B cell (primary cell): ENCODE measurements at regions not wholly inside any gene's neighbourhood (a gene's known extent, or its start where the extent isn't known, plus 50 kb on each side); places are given as distances from the start of the nearest gene placed in this dataset.

Experiments
- ATAC-seq: fragments of 200-7000 bp; cut with Tn5 transposase; one replicate; pipeline ENCODE4 v1.10.0; 2021; ENCODE audit warnings: low read depth, mild to moderate bottlenecking, moderate number of reproducible peaks, moderate library complexity
- CTCF ChIA-PET: fragments of 350-600 bp; sonication (Branson Sonifier 250); formaldehyde crosslinking; loops from one replicate; lab custom pipeline; 2021; ENCODE audit warnings: antibody characterized with exemption, inconsistent platforms; lab: Charles Lee
- POLR2A ChIA-PET: fragments of 350-600 bp; sonication (Branson Sonifier 250); formaldehyde crosslinking; loops from one replicate; lab custom pipeline; 2021; ENCODE audit warnings: antibody characterized with exemption; lab: Charles Lee
- DNase-seq: peaks from one replicate; pipeline ENCODE4 v3.0.0; 2013
- H2AFZ ChIP-seq: 2 replicates; pipeline ENCODE4 v1.6.1; 2012; ENCODE audit warnings: mild to moderate bottlenecking, low read depth, low read length; ENCODE audit not compliant: insufficient read depth, poor library complexity, severe bottlenecking
- H3K27ac ChIP-seq, 2 donors: 1 replicate in 1 of 2; 2 replicates in 1 of 2; pipeline ENCODE4 v1.5.1; 2012 to 2013; ENCODE audit warnings: low read length in 2 of 2, mild to moderate bottlenecking in 2 of 2, moderate library complexity in 1 of 2
- H3K27me3 ChIP-seq, 4 experiments: fragments of 200-600 bp in 1 of 4; sonication (generic) in 1 of 4; replicated peaks in 1 of 4; 1 replicate in 2 of 4; 2 replicates in 2 of 4; pipeline versions ENCODE4 v1.6.1 to v1.7.0; 2013 to 2016; ENCODE audit warnings: low read length in 3 of 4, mild to moderate bottlenecking in 2 of 4, mixed read lengths in 1 of 4, moderate library complexity in 1 of 4; ENCODE audit not compliant: insufficient read depth in 4 of 4, control insufficient read depth in 3 of 4; ENCODE audit errors: control extremely low read depth in 1 of 4
- H3K36me3 ChIP-seq, 2 experiments: replicated peaks in 1 of 2; 1 replicate in 1 of 2; 2 replicates in 1 of 2; pipeline versions ENCODE4 v1.6.1 to v1.7.1; 2013; ENCODE audit warnings: low read length in 1 of 2; ENCODE audit not compliant: insufficient read depth in 2 of 2, control insufficient read depth in 1 of 2; ENCODE audit errors: control extremely low read depth in 1 of 2, extremely low read depth in 1 of 2
- H3K4me1 ChIP-seq, 2 donors: fragments of 200-600 bp in 1 of 2; sonication (generic) in 1 of 2; 1 replicate in 1 of 2; 2 replicates in 1 of 2; pipeline versions ENCODE4 v1.5.1 to v1.6.1; 2013 to 2017; ENCODE audit warnings: low read length in 2 of 2; ENCODE audit not compliant: control insufficient read depth in 2 of 2, insufficient read depth in 2 of 2
- H3K4me2 ChIP-seq: replicated peaks from 2 replicates; pipeline ENCODE3; 2012; ENCODE audit warnings: mild to moderate bottlenecking, low read depth, low read length; ENCODE audit not compliant: poor library complexity, severe bottlenecking
- H3K4me3 ChIP-seq, 5 experiments: fragments of 200-600 bp in 1 of 5; sonication (generic) in 1 of 5; 1 replicate in 3 of 5; 2 replicates in 2 of 5; pipeline versions ENCODE4 v1.5.1 to v1.7.0; 2011 to 2016; ENCODE audit warnings: low read length in 4 of 5, mild to moderate bottlenecking in 4 of 5, low read depth in 2 of 5, control low read depth in 1 of 5, moderate library complexity in 1 of 5; ENCODE audit not compliant: insufficient read depth in 1 of 5; ENCODE audit errors: control extremely low read depth in 1 of 5, extremely low read depth in 1 of 5
- H3K79me2 ChIP-seq: fragments of 200-600 bp; sonication (generic); one replicate; pipeline ENCODE4 v1.6.0; 2016; ENCODE audit warnings: low read length; ENCODE audit not compliant: control insufficient read depth, insufficient read depth
- H3K9ac ChIP-seq: fragments of 200-600 bp; sonication (generic); 2 replicates; pipeline ENCODE4 v1.6.1; 2017; ENCODE audit warnings: mild to moderate bottlenecking, low read length, moderate library complexity
- H3K9me3 ChIP-seq, 3 donors: one replicate each; pipeline versions ENCODE4 v1.6.1 to v1.7.1; 2013; ENCODE audit warnings: low read length in 2 of 3; ENCODE audit not compliant: control insufficient read depth in 2 of 3, insufficient read depth in 1 of 3; ENCODE audit errors: control extremely low read depth in 1 of 3
- H4K20me1 ChIP-seq: 2 replicates; pipeline ENCODE4 v1.6.0; 2012; ENCODE audit warnings: mild to moderate bottlenecking, low read length; ENCODE audit not compliant: insufficient read depth, control insufficient read depth, poor library complexity, severe bottlenecking
- H3K27ac Mint-ChIP-seq: one replicate; pipeline ENCODE4 v1.8.0; 2021; ENCODE audit warnings: mixed read lengths
- H3K27me3 Mint-ChIP-seq: one replicate; pipeline ENCODE4 v1.8.0; 2021; ENCODE audit warnings: mixed read lengths
- H3K4me1 Mint-ChIP-seq: one replicate; pipeline ENCODE4 v1.8.0; 2021; ENCODE audit warnings: mixed read lengths
- H3K4me3 Mint-ChIP-seq: one replicate; pipeline ENCODE4 v1.8.0; 2021; ENCODE audit warnings: mixed read lengths
- H3K9me3 Mint-ChIP-seq: one replicate; pipeline ENCODE4 v1.8.0; 2022; ENCODE audit warnings: mixed read lengths; ENCODE audit not compliant: insufficient read depth
- EZH2 ChIP-seq: IDR thresholded peaks from 2 replicates; pipeline ENCODE4 v1.6.1; 2012; ENCODE audit warnings: borderline replicate concordance, low read depth, mild to moderate bottlenecking, moderate library complexity, low read length; ENCODE audit not compliant: insufficient read depth, poor library complexity, severe bottlenecking
- WGBS: methylation state at CpG from one replicate; pipeline ENCODE4 v1.1.5; 2013; ENCODE audit warnings: missing lambda C conversion rate; ENCODE audit not compliant: insufficient coverage; 5-methylcytosine and 5-hydroxymethylcytosine counted together
- intact Hi-C: fragments of 100-400 bp; cut with micrococcal nuclease; formaldehyde crosslinking; loops from one replicate; pipeline ENCODE4 v1.10.0; 2022
- TF ChIP-seq, protein P1 (sequence below): fragments of 200-600 bp; IDR thresholded peaks from one replicate; pipeline ENCODE4 v1.8.0; 2022; ENCODE audit warnings: antibody characterized with exemption, mild to moderate bottlenecking

DNA sequence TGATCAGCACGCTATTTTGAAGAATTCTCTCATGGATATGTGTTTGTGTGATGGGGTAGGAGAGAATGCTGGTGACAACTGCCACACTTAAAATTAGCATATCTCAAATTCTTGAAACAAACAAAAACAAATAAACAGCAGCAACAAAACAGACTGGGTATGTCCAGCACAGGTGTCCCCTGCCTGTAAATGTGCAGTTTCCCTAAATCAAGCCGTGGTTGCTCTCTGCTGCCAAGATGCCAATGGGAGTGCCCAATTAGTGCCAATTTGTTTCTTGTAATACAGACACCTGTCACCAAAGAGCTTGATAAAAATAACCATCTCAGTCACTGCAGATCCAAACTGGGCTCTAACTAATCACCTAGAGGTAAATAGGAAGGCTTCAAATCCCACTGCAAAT is 144.2 kb upstream of the SMARCA2 start:
- no peaks in the 10 kb centered on the region for H3K27me3 ChIP-seq
- H3K4me1 ChIP-seq: peaks cover 0 to 1% of the 10 kb centered on the region in 2 donors
- no peaks in the 10 kb centered on the region for H3K27me3 Mint-ChIP-seq
- no peak overlapping the region for H3K9ac ChIP-seq
- H3K36me3 ChIP-seq: no peaks in the 10 kb centered on the region
- H2AFZ ChIP-seq: no peak overlapping the region
- intact Hi-C loops: no loop called here
- no peak overlapping the region for H3K4me3 Mint-ChIP-seq
- no peaks in the 10 kb centered on the region for H3K9me3 ChIP-seq
- H3K79me2 ChIP-seq: no peaks in the 10 kb centered on the region
- POLR2A ChIA-PET: no interaction called here
- H3K4me2 ChIP-seq: no peak overlapping the region
- ATAC-seq: no peak
- no peak overlapping the region for H3K27ac ChIP-seq
- H4K20me1 ChIP-seq: no peaks in the 10 kb centered on the region
- WGBS: no CpG with 5 or more reads among the region's 2 CpGs
- H3K4me1 Mint-ChIP-seq: peaks cover 6% of the 10 kb centered on the region
- H3K9me3 Mint-ChIP-seq: no peaks in the 10 kb centered on the region
- H3K27ac Mint-ChIP-seq: no peak overlapping the region
- no peak overlapping the region for H3K4me3 ChIP-seq
- no peak for DNase-seq
- CTCF ChIA-PET: no interaction called here
- TF ChIP-seq, protein P1, sequence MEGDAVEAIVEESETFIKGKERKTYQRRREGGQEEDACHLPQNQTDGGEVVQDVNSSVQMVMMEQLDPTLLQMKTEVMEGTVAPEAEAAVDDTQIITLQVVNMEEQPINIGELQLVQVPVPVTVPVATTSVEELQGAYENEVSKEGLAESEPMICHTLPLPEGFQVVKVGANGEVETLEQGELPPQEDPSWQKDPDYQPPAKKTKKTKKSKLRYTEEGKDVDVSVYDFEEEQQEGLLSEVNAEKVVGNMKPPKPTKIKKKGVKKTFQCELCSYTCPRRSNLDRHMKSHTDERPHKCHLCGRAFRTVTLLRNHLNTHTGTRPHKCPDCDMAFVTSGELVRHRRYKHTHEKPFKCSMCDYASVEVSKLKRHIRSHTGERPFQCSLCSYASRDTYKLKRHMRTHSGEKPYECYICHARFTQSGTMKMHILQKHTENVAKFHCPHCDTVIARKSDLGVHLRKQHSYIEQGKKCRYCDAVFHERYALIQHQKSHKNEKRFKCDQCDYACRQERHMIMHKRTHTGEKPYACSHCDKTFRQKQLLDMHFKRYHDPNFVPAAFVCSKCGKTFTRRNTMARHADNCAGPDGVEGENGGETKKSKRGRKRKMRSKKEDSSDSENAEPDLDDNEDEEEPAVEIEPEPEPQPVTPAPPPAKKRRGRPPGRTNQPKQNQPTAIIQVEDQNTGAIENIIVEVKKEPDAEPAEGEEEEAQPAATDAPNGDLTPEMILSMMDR: no peak
- TF ChIP-seq EZH2: no peak

DNA sequence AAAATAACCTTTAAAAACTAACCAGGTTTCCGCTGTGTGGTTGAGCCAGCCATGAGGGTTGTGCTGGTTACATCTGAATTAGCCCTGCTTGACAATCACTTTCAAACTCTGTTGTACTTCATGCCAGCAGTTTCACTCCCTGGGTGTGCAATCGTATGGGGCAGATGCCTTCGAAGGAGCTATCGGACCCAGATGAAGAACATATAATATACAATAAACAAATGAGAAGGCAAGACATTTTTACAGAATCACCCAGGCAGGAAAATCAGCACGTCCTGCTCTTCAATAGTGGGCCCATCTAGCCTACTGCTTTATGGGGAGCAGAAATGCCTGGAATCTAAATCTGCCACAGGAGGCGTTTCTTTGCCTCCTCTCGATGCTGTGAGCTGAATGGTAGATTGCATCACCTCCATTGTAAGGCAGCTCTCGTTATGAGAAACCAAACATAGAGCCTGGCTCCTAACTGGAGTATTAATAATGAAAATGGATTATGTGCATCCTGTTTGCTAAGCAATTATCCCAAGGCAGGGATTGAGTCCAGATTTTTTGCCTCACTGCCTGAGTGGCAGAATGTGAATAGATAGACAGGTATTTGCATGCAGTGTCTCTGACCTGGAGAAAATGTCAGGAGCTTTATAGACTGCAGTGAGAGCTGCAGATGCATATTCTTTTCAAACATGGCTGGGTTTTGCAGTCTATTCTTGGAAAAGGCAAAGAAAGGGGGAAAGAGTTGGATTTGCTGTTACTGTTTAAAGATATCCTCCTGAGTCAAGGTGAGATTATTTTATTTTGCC is 143.3 kb upstream of the SMARCA2 start:
- peaks cover 0 to 4% of the 10 kb centered on the region in 2 donors for H3K4me1 ChIP-seq
- WGBS: 62% methylated on average over 5 of the region's 8 CpGs
- intact Hi-C loops: no loop called here
- H3K4me3 Mint-ChIP-seq: no peak overlapping the region
- no peaks in the 10 kb centered on the region for H3K79me2 ChIP-seq
- no peaks in the 10 kb centered on the region for H3K27me3 Mint-ChIP-seq
- no peaks in the 10 kb centered on the region for H3K9me3 ChIP-seq
- H3K36me3 ChIP-seq: no peaks in the 10 kb centered on the region
- no peak for DNase-seq
- POLR2A ChIA-PET: no interaction called here
- CTCF ChIA-PET: interaction anchor here (1.3 kb wide), 1 partner anchor 11 kb away, joined by 3 read pairs; no protein-coding TSS in a partner anchor
- no peaks in the 10 kb centered on the region for H3K27me3 ChIP-seq
- no peak overlapping the region for H3K27ac ChIP-seq
- ATAC-seq: no peak
- H3K9ac ChIP-seq: no peak overlapping the region
- no peak overlapping the region for H3K4me2 ChIP-seq
- no peaks in the 10 kb centered on the region for H4K20me1 ChIP-seq
- H3K4me1 Mint-ChIP-seq: peaks cover 15% of the 10 kb centered on the region
- no peak overlapping the region for H2AFZ ChIP-seq
- no peaks in the 10 kb centered on the region for H3K9me3 Mint-ChIP-seq
- TF ChIP-seq, protein P1: no peak
- TF ChIP-seq EZH2: no peak
- H3K4me3 ChIP-seq: no peak overlapping the region
- H3K27ac Mint-ChIP-seq: no peak overlapping the region
